GM21717 (cell line): ENCODE measurements at regions not wholly inside any gene's neighbourhood (a gene's known extent, or its start where the extent isn't known, plus 50 kb on each side); places are given as distances from the start of the nearest gene placed in this dataset.

Experiments
- ATAC-seq: cut with Tn5 transposase; IDR thresholded peaks from one replicate; pipeline ENCODE4 v1.9.1; 2021; ENCODE audit warnings: mild to moderate bottlenecking, moderate library complexity; ENCODE audit not compliant: unreplicated experiment

DNA sequence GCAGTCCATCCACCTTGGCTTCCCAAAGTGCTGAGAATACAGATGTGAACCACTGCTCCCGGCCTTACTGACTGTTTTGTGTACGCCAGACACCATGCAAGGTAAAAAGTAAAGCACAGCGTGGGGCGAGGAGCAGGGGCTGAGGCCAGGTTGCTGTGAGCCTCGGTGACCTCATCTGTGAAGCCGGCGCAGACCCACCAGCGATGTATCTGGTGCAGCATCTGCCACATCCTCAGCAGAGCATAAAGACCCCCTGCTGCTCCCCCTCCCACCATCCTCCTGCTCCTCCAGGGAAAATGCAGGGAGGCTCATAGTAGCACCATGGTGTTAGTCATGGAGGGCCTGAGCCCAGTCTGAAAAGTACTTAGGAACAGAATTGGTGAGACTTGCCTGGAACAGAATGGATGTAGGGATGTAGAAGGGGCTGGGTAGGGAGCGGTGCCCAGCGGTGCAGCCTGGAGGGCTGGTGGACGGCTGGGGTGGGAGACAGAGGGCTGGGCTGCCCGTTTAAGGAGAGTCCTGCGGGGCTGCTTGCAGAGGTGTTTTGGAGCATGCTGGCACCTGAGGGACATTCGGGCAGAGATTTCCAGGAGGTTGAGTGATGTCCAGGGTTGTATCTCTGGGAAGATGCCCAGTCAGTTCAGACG, 462.4 kb downstream of the BRD1 start:
- no peak for ATAC-seq

DNA sequence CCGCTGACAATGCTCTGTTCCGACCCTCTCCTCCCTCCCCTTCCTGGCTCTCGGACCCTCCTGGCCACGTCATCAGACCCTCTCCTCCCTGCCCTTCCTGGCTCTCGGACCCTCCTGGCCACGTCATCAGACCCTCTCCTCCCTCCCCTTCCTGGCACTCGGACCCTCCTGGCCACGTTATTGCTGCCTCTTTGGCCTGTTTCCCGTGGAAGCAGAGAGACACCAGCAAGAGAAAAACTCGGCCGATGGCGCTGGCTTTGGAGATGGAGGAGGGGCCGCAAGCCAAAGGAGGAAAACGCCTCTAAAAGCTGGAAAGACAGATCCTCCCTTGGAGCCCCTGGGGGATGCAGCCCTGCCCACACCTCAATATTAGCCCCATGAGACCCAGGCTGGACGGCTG, 463.3 kb downstream of the BRD1 start:
- ATAC-seq = no peak

DNA sequence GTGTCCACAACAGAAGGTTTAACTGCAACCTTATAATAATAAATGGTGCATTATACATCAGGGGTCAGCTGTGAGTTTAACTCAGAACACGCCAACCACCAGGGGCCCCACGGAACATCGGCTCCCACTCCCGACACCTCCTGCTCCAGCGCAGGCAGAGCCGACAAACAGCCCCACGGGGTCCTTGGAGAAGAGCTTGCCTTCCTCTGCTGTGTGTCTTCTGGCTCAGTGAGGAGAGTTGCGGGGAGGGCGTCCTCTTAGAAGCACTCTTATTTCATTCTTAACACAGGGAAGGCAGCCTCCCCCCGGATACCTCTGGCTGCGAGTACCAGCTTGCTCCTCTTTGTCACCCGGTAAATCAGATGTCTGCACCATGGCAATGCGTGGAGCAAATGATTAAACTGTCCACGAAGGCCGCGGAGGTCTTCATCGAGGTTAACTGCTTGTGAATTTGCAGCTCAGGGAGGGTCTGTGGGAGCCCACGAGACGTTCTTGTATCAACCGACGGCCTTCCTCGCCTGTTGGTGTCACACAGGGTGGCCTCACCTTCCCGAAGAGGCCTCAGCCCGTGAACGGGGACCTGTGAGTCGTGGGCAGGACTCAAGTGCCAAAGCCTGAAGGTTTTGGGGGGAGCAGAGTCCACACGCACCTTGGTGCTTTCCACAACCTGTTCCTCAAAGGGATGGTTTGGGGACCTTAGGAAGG, 464.0 kb downstream of the BRD1 start:
- no peak for ATAC-seq

DNA sequence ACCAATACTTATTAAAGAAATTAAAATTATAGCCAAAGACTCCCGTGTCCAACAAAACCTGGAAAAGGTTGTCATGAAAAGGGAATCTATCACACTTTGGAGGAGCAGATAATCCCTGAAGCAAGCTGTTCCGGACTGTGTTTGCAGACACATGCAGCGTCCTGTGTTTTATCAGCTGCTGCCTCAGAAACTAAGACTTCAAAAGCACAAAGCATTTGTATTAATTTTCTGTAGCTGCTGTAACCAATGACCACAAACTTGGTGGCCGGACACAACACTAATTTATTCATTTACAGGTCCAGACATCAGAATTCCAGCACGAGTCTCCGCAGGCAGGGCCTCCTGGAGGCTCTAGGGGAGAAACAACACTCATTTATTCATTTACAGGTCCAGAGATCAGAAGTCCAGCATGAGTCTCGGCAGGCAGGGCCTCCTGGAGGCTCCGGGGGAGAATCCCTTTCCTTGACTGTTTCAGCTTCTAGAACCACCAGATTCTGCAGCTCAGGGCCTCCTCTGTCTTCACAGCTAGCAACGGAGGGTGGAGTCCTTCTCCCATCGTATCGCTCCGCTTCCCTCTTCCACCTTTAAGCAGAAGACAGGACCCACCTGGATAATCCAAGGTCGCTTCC, 465.3 kb downstream of the BRD1 start:
- ATAC-seq = no peak

DNA sequence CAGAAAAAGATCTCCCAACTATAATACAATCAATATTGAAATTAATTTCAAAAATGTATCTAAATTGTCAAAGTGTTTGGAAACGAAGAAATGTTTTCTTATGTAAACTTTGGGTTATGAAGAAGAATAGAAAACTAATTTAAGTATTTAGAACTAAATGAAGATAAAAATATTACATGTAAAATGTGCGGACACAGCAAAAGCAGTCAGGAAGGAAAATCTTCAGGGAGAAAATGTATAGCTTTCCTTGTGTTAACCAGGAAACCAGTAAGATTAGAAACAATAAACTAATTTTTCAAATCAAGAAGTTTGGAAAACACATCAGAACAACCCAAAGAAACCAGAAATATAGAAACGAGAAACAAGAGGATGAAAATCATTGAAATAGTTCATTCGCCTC, 466.5 kb downstream of the BRD1 start:
- no peak for ATAC-seq

DNA sequence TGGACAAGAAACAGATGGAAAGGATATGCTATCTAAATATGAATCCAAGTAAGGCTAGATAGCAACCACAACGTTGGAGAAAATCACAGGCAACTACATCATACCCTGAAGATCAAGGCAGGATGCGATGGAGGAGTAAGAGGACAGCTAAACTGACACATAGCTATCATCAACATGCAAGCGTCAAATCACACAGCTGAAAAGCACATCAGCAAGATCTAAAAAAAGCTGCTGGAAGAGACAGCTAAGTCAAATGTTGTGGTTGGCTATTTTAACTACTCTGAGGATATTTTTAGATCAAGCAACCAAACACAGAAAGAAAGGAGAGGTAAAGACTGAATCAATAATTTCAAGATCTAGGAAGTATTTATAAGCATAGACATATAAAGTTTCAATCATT, 466.9 kb downstream of the BRD1 start:
- no peak for ATAC-seq

DNA sequence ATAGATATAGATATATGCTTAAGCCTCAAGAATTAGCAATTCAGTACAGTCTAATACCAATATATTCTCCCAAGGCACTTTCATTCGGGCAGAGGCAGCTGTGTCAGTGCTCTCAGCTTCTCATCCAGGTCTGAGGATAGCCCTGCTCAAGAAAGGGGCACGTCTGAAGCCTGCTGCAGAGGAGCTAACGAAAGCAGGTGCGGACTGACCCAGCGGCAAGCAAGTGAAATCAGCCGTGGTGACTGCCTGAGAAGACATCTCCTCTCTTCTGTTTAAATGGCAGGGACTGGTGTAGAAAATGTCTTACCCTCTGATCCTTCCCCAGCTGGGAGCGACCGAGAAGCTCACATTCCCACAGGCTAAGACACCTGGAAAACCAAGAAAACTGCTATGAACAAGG, 468.6 kb downstream of the BRD1 start:
- ATAC-seq = no peak

DNA sequence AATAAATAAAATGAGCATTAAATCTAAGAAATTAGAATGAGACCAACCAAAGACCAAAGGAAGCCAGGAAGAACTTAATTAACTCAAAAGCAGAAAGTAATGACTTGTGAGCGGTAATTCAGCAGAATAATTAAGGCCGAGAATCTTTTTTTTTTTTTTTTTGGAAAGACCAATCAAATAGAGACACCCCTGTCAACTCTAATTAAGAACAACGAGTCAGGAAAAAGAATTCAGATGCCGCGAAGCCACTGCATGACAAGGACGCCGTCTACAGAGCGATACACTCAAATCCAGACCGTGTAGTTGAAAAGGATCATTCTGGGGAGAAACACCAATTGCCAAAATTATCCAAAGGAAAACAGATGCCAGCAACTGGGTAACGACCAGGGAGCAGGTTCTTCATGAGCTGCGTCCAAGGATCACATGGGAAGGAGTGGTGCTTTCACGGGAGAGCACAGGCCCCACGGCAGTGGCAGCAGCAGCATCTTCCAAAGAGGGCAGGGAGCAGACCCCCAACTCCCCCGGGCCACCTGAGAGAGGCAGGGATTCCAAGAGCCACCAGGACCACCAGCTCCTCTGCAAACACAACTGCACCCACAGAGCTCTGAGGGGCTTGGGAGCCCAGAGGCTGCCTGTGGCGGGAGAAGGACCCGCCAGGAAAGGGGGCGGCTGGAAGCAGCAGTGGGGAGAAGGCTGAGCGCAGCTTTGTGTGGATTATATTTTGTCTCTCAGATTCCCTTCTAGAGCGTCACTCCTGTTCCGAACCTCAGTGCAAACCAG, 469.8 kb downstream of the BRD1 start:
- no peak for ATAC-seq

DNA sequence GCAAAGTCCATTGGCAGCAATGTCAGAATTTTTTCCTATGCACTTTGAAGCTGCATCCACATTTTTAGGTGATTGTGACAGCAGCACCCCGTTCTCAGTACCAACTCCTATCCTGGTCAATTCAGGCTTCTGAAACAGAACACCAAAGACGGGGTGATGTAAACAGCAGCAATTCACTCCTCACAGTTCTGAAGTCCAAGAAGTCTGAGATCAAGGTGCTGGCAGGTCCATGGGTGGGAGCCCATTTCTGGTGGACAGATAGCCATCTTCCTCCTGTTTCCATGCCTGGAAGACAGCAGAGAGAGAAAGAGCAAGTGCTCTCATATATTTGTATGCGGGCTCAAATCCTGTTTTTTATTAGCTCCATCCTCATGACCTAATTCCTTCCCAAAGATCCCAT, 471.2 kb downstream of the BRD1 start:
- ATAC-seq = no peak

DNA sequence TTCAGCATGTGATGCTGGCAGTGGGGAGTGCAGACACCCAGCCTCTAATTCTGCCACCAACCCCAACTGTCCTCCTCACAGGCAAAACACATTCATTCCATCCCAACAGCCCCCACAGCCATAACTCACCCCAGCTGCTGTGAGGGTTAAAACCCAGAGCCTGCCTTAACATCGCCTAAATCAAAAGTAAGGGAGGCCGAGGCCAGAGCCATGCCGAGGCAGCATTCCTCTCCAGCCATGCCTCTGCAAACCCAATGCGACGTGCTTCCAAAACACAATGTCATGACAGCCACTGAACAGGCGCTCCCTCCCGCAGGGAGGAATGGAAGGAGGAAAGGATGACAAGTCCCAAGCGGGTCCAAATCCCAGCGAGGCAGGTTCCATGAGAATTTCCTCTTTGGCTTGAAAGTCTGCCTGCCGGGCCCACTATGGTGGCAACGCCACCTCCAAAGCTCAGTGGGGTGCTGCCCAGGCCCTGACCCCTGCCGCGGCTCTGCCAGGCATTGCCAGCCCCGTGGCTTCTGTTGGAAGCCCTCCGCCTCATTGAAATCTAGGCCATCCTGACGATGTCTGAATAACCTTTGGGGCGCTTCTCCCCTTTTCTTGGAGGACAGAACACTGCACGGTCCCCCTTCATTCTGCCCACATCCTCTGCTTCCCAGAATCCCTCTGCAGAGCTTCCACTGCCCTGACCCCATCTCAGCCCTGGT, 472.3 kb downstream of the BRD1 start:
- ATAC-seq = no peak

DNA sequence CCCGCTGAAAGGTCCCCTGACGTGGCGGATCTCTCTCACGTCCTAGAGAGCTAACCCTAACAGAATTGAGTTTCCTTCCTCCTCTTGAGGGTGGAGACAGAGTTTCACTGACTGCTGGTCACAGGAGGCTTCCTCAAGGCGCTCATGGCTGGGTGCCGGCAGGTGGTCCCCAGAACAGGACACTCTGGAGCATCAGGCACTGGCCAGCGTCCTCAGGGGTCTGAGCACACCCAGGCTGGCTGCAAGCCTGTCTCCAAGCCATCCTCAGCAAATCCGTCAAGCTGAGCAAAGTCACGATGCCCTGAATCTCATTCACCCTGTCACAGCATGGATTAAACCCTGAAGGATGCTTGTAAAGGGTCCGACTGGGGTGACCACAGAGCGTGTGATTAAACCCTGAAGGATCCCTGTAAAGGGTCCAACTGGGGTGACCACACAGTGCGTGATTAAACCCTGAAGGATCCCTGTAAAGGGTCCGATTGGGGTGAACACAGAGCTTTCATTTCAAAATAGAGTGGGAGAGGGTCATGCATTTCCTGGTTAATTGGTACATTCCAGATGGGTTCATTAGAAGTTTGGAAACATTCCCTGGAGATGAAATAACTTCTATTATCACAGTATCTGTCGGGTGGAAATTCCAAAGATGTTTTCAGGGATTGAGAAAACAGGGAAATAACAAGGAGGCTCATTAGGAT, 473.0 kb downstream of the BRD1 start:
- ATAC-seq = no peak

DNA sequence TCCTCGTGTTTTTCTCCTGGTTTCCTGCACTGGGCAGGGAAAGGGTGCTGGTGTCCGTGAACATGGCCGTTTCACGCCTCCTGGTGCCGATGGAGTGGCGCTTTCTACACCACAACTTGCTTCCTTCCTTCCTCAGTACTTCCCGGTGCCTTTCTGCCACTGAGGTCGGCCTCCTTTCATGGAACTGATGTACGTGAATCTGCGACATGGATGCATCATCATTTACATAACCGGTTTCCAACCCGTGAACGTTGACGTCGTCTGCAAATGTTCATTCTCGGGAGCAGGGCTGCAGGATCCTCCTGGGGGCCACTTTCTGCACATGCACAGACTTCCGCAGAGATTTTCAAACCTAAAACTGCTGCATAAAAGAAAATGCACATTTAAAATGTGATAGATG, 474.4 kb downstream of the BRD1 start:
- ATAC-seq = no peak

DNA sequence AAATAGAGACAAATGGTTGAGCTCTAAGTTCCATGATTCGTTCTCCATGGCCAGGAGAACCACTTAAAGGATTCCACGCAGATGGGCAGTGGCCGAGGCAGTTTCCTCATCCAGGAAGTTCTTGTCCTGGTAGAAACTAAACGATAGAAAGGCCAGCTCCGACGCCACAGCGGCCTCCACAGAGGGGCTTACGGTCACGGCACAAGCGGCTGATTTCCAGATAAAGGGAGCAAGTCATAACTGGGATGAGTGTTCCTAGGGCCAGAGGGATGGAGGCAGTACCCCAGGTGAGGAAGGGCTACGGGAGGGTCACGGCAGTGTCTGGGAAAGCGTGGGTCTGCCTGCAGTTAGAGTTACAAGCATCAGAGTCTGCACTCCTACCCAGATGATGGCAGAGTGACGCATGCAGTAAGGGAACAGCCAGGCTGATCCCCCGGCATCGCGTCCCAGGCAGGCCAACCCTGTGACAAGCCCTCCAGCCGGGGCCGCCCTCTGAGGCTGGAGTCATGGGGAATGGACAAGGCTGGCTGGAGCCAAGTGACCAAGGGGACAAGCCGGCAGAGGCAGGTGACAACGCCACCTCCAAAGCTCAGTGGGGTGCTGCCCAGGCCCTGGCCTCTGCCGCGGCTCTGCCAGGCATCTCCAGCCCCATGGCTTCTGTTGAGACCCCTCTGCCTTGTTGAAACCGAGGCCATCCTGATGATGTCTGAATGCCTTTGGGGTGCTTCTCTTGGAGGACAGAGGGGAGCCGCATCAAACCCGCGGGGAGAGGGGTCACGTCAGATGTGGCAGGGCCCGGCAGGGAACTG, 475.1 kb downstream of the BRD1 start:
- ATAC-seq = no peak

DNA sequence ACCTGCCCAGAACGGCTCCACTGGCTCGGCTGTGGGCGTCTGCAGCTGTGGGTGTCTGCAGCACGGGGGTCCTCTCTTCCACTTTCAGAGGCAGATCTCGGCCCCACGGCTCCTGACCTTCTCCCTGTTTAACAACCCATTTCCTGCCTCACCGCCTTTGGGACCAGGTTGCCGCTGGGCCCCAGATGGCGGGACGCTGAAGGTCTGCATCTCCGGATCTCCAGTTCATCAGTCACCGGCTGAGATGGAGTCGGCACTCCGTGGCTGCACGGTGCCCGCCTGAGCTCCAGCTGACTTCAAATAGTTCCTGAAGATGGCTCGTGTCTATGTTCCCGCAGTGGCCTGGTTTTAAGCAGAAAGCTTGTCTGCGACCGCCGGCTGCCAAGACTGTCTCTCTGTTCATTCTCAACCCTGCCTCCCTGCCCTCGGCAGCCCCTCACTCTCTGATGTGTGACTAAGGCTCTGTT, 475.9 kb downstream of the BRD1 start:
- ATAC-seq = no peak

DNA sequence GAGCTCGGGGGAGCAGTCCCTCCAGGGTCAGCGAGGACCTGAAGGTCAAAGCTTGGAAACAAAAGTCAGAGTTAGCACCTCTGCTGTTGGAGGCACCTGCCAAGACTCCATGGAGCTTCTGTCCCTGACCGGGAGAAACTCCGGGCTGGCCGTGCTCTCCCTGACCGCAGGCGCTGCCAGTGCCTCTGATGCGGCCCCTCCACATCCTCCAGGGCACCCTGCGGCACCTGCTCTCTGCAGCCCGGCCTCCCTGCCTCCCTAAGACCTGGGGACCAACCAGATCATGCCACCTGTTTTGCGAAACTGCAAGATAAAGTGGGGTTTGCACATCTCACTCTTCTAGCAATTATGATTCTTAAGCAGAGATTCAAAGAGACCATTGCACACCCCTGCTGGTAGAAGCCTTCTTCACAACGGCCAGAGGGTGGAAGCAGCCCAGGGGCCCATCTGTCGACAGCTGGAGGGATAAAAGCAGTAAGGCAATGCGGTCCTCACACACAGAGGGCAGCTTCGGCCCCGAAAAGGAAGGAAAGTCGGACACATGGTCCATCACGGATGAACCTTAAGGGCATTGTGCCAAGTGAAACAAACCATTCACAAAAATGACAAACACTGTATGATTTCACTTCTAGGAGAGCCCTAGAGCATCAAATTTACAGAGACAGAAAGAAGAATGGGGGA, 477.1 kb downstream of the BRD1 start:
- no peak for ATAC-seq

DNA sequence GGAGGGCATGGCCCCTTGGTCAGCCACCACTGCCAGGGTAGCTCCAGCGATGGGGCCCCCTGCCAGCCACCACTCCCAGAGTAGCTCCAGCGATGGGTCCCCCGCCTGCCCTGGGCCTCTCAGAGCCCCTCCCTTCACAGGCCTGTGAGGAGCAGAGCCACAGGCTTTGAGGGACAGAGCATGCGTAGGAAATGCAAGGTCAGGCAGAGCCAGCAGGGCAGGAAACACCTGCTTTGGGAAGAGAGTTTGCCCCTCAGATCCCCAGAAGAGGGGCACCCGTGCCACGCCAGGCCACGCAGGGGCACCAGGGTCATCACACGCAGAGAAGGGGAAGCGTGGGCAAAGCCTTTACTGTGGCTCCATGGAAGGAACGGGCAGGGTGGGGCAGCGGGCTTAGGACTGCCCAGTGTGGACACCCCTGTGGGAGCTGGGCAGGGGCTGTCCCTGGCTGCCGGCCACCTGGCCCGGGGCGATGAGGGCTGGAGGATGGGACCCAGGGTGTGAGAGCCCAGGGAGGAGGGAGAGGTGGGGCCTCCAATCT, 477.8 kb downstream of the BRD1 start:
- ATAC-seq = no peak

DNA sequence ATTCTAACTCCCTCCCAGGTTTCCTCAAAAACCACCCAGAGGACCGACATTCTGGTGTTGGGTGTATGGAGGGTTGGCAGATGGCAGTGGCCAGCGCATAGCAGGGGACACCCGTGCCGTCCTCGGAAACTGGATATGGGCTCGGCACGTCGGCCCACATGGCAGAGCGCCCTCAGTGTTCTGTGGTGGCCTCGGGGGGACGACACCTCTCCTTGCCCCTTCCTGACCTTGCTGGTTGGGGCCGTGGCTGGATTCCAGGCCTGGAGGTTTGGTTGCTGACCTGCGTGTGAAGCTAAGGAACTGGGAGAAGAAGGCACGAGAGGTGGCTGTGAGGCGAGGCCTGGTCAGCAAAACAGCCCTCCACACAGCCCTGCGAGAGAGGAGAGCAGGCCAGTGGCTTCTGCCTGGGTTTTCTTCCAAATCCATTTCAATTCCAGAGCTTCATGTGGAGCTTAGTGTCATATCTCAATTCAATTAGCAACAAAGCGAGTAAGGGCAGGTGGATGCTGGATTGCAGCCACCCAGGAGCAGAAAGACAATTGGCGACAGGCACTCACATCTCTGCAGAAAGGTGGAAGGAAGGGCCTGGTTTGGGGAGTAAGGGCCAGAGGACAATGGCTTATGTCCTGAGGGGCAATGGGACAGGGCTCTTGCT, 478.4 kb downstream of the BRD1 start:
- no peak for ATAC-seq

DNA sequence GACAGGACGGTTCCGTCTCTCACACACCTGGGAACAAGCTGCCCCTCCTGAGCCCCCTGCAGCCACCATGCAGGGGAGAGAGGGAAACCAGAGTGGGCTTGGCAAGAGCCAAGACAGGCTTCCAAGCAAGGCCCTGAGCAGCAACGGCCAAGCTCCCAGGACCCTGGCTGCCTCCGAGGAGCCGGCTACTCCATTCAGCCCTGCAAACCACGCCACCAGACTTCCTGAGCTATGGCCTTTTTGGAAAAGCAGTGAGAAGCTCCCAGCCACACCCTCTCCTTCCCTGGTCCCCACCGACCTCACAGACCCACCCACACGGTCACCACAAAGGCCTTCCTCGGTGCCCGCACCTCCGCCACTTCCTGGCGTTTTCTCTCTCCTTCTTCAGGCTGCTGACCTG, 479.0 kb downstream of the BRD1 start:
- ATAC-seq = no peak
